GM21723 (cell line): ENCODE measurements at regions not wholly inside any gene's neighbourhood (a gene's known extent, or its start where the extent isn't known, plus 50 kb on each side); places are given as distances from the start of the nearest gene placed in this dataset.
"Not testable (repeated sequence)": the region's sequence is repeated elsewhere in the genome, so short reads cannot be mapped to it uniquely, and the experiment has no call there.

Source experiments
- ATAC-seq: cut with Tn5 transposase; IDR thresholded peaks from one replicate; pipeline ENCODE4 v1.9.1; 2021; ENCODE audit warnings: mild to moderate bottlenecking, moderate library complexity; ENCODE audit not compliant: unreplicated experiment

DNA sequence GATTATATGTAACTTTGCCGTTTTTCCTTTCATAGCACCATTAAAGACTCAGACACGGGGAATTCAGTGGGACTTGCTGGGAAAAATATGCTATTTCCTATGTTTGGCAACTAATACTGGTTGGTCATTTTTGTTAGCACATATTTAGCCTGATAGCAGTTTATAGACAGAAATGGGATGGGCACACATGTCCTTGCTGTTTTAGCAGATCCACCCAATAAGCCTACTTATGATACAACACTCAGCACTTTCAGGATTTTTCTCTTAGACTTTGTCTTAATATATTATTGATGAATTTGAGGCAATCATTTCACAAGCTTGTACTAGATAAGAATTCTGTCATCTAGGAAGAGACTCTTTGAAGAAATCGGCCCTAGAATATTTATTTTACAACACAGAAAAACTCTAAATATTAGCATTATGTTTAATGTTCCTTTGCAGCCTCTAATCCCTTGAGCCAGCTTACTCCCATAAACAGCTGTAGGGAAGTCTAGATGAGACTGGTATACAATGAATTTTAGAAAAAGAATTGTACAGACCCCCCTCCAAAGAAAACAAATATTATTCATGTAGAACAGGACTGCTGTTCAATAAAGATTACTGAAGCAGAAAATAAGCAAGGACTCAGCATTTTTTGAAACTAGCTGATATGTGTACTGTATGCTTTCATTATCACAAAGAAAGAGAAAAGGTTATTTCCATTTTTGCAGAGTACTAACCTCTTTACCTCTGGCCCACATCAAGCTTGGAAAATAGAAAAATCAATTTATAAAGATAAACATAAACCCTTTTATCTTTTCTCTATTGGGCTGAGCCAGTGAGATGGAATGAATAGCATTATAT, 656.8 kb upstream of the SGO1 start:
- no peak for ATAC-seq

DNA sequence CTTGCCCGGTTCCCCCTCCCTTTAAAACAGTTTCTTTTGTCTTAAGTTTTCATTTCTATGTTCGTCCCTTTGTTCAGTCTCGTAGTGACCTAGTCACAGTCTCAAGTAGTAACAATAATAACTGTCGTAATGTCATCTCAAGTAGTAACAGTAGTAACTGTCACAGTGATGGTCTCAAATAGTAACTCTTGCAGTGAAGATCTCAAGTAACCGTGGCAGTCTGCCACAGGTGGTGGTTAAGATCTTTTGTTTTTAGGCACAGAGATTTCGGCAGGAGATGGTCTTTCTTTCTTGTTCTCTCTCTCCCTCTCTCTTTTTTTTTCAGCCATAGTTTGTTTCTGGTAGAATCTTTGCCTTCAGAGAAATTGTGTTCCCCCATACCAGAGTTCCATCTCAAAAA, 656.0 kb upstream of the SGO1 start:
- ATAC-seq, result no peak

DNA sequence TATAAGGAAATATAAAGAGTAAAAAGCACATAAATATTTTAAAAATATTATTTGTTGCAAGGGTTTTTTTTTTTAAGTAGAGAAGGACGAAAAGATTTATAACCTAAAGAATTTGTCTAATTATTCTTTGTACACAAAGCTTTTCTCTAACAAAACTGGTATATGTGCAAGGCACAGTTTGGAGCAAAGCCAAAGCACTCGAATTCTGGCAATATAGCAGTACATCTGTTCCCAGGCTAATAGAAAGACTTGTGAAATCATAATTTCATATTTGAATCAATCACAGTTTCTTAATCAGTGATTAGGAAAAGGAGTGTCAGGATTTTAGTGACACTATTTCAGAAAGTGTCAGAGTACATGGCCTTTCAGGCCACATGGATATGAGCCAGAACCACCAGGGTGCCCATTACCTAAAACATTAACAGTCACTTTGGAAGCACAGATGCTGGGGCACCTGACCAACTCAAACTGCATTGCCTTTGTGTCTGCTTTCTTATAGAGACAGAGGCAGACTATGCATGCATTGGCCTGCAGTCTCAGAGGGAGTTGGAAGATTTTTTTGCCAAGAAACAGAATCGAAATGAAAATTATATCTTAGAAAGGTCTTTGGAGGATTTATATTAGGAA, 651.8 kb upstream of the SGO1 start:
- ATAC-seq, result no peak

GRCh38 chr3:20836801-20837200, 650.8 kb upstream of the SGO1 start:
- ATAC-seq, result no peak

- no peak for ATAC-seq
Measured at GRCh38 chr3:20832963-20833362, 647.0 kb upstream of the SGO1 start.

GRCh38 chr3:20822251-20822650, 636.2 kb upstream of the SGO1 start:
- no peak for ATAC-seq

- not testable (repeated sequence) for ATAC-seq
Measured at GRCh38 chr3:20820872-20821271, 634.9 kb upstream of the SGO1 start.

- no peak for ATAC-seq
Measured at GRCh38 chr3:20811631-20812030, 625.6 kb upstream of the SGO1 start.

- ATAC-seq, result no peak
Measured at GRCh38 chr3:20811006-20811405, 625.0 kb upstream of the SGO1 start.

DNA sequence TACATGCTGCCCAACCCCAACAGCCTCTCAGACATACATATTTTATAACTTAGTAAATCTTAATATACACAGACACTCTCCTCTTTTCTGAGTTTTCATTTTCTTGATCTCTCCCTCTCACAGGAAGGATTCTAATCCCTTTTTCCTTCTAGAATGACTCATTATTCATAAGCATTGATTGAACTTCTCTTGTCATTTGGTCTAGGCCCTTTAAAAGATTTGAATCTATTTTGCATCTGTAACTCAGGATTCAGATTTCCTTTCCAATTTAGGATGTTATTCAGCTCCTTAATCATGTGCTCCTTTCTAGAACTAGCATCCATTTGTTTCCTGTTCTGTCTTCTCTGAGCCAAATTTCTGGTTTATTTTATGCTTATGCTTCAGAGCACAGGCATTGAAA, 624.5 kb upstream of the SGO1 start:
- ATAC-seq, result no peak

- no peak for ATAC-seq
Measured at GRCh38 chr3:20809356-20809755, 623.4 kb upstream of the SGO1 start.

- no peak for ATAC-seq
Measured at GRCh38 chr3:20808864-20809263, 622.9 kb upstream of the SGO1 start.

DNA sequence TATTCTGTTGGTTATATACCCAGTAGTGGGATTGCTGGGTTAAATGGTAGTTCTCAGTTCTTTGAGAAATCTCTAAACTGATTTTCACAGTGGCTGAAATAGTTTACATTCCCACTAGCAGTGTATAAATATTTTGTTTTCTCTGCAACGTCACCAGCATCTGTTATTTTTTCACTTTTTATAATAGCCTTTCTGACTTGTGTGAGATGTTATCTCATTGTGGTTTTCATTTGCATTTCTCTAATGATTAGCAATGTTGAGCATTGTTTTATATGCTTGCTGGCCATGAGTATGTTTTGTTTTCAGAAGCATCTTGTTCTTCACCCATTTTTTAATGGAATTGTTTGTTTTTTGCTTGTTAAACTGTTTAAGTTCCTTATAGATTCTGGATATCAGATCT, 612.7 kb upstream of the SGO1 start:
- no peak for ATAC-seq

GRCh38 chr3:20787005-20787404, 601.0 kb upstream of the SGO1 start:
- no peak for ATAC-seq

DNA sequence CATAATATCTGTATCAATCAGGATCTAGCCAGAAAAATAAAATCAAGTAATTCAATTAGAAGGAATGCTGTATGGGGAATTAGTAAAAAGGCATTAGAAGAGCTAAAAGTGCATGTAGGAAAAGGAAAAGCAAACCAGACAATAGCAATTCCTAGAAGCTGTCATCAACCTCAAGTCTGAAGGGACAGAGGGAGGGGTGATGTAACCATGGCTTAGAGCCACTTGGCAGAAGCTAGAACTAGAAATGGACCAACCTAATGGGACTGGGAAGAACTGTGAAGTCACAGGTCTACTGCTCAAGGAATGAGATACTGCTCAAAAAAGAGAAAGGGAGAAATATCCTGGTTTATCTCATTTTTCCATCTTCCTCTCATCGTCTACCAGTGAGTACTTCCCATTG, 590.7 kb upstream of the SGO1 start:
- ATAC-seq, result no peak

GRCh38 chr3:20776286-20776685, 590.3 kb upstream of the SGO1 start:
- ATAC-seq, result no peak

DNA sequence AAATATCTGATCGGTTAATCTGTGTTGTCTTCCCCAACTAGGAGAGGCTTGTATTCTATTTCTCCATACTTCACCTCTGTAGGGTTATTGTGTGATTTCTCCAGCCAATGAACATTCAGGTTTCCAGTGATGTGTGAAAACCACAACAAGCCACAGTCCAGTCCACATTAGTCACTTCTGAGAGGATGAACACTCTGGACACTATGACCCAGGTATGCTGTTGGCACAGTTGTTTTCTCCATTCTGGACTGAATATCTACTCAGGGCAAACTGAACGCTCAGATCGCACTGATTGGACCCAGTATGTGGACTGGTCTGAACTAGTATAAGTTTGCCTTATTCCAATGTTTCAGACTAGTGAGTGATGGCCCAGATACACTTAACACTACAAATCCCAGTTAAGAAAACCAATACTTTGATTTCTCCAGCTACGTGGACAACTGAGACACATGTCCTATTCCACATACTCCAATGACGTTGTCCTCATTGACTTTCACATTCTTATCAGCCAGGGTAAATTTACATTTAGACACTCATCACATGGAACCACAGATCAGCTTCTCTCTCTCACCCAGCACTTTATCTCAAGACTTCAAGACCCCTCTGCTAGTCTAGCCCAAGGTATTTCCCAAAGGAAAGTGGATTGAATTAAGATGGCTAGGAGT, 587.4 kb upstream of the SGO1 start:
- no peak for ATAC-seq

DNA sequence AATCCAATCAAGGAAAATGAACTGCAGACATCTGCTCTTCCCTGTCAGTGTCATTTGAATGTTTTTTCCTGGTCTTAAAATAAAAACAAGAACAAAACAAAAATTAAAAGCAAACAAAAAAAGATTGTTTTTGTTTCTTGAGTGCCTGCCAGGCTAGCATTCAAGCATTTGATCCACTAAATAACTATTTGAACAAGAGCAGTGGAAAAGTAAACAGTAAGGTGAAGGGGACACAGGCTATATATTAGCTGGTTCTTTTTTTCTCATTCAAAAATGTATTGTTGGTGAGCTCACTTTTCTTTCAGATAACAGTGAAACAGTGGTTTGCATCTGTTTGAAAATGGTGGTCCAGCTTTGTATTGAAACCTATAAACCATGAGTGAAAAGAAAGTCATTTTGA, 586.9 kb upstream of the SGO1 start:
- no peak for ATAC-seq

DNA sequence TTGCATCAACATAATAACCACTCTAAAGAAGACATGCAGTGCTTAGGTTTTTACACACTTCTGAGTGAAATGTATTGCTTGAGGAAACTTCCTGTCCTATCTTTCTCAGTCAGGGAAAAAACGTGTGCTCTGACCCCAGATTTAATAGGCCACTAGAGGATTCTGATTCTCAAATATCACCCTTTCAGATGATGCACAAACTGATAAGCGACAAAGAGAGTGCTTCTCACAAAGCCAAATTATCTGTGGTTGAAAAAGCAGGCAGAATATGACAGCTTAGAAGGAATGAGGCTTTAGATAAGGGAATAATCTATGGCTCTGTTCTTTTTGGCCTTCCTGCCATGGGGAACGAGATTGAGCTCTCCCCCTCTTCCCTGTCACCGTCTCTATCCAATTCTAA, 583.4 kb upstream of the SGO1 start:
- no peak for ATAC-seq

DNA sequence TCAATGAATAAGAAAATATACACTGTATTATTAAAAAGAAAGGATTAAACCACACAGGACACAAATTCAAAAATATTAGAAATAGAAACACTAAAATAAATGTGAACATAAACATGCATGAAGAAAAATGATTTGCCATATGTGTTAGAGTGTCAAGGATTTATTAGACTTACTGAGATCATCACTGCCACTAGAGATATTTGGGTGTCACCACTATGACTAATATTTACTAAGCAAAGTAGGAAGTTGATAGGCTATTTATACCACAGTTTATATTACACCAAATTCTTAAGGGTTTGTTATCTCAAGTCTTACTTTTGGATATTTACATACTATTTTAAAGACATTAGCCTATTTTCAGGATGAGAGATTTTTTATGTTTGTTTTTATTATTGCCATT, 575.0 kb upstream of the SGO1 start:
- ATAC-seq, result no peak

GRCh38 chr3:20752416-20752815, 566.4 kb upstream of the SGO1 start:
- no peak for ATAC-seq

- ATAC-seq, result no peak
Measured at GRCh38 chr3:20751296-20751695, 565.3 kb upstream of the SGO1 start.
